Stomach smooth muscle (tissue), 2 donors: ENCODE measurements at regions not wholly inside any gene's neighbourhood (a gene's known extent, or its start where the extent isn't known, plus 50 kb on each side); places are given as distances from the start of the nearest gene placed in this dataset.

Experiments
- H3K27ac ChIP-seq: one replicate; pipeline ENCODE4 v1.7.0; 2013; ENCODE audit warnings: mild to moderate bottlenecking, low read length, inconsistent platforms
- H3K27me3 ChIP-seq, 2 donors: one replicate each; pipeline ENCODE4 v1.7.0; 2013; ENCODE audit warnings: low read length in 2 of 2; ENCODE audit not compliant: insufficient read depth in 2 of 2, control insufficient read depth in 1 of 2
- H3K36me3 ChIP-seq, 2 donors: one replicate each; pipeline ENCODE4 v1.7.0; 2013; ENCODE audit warnings: low read length in 2 of 2; ENCODE audit not compliant: control insufficient read depth in 2 of 2, insufficient read depth in 2 of 2
- H3K4me1 ChIP-seq: one replicate; pipeline ENCODE4 v1.7.0; 2013; ENCODE audit warnings: low read length; ENCODE audit not compliant: control insufficient read depth, insufficient read depth
- H3K4me3 ChIP-seq, 2 donors: one replicate each; pipeline ENCODE4 v1.7.0; 2013; ENCODE audit warnings: low read length in 2 of 2
- H3K9ac ChIP-seq, 2 donors: one replicate each; pipeline ENCODE4 v1.7.0; 2013; ENCODE audit warnings: low read length in 2 of 2, mild to moderate bottlenecking in 1 of 2
- H3K9me3 ChIP-seq, 2 donors: one replicate each; pipeline ENCODE4 v1.7.0; 2013; ENCODE audit warnings: low read length in 2 of 2; ENCODE audit not compliant: control insufficient read depth in 2 of 2
- donor health status: healthy.
- donor health status: Pancreatic carcinoma.

- Histone ChIP-seq H3K4me3 (no peak overlapping the region), H3K9me3 (no peaks in the 10 kb centered on the region), H3K27me3 (no peaks in the 10 kb centered on the region), H3K27ac (no peak overlapping the region), H3K36me3 (no peaks in the 10 kb centered on the region), H3K9ac (no peak overlapping the region), H3K4me1 (no peaks in the 10 kb centered on the region)
Observed at GRCh38 chr2:184006998-184007397, 591.3 kb upstream of the ZNF804A start.

- no peaks in the 10 kb centered on the region for H3K27me3 ChIP-seq
- H3K4me3 ChIP-seq, result no peak overlapping the region
- no peak overlapping the region for H3K9ac ChIP-seq
- H3K9me3 ChIP-seq, result no peaks in the 10 kb centered on the region
- H3K36me3 ChIP-seq, result no peaks in the 10 kb centered on the region
- no peaks in the 10 kb centered on the region for H3K4me1 ChIP-seq
- no peak overlapping the region for H3K27ac ChIP-seq
Observed at GRCh38 chr2:184026961-184027360, 571.4 kb upstream of the ZNF804A start.

- no peaks in the 10 kb centered on the region for H3K36me3 ChIP-seq
- H3K4me3 ChIP-seq, result no peak overlapping the region
- H3K27ac ChIP-seq, result no peak overlapping the region
- no peak overlapping the region for H3K9ac ChIP-seq
- no peaks in the 10 kb centered on the region for H3K27me3 ChIP-seq
- H3K9me3 ChIP-seq, result no peaks in the 10 kb centered on the region
- no peaks in the 10 kb centered on the region for H3K4me1 ChIP-seq
Observed at GRCh38 chr2:184030245-184030644, 568.1 kb upstream of the ZNF804A start.

GRCh38 chr2:184030989-184031388 is 567.3 kb upstream of the ZNF804A start:
- H3K27ac ChIP-seq, result no peak overlapping the region
- no peak overlapping the region for H3K4me3 ChIP-seq
- no peaks in the 10 kb centered on the region for H3K4me1 ChIP-seq
- no peak overlapping the region for H3K9ac ChIP-seq
- H3K36me3 ChIP-seq, result no peaks in the 10 kb centered on the region
- H3K9me3 ChIP-seq, result no peaks in the 10 kb centered on the region
- H3K27me3 ChIP-seq, result no peaks in the 10 kb centered on the region

- no peaks in the 10 kb centered on the region for H3K4me1 ChIP-seq
- H3K27ac ChIP-seq, result no peak overlapping the region
- no peaks in the 10 kb centered on the region for H3K36me3 ChIP-seq
Observed at GRCh38 chr2:184031402-184032147, 566.8 kb upstream of the ZNF804A start.

GRCh38 chr2:184032983-184033382 is 565.3 kb upstream of the ZNF804A start:
- Histone ChIP-seq H3K4me3 (no peak overlapping the region), H3K9ac (no peak overlapping the region), H3K4me1 (no peaks in the 10 kb centered on the region), H3K27ac (no peak overlapping the region), H3K36me3 (no peaks in the 10 kb centered on the region), H3K27me3 (no peaks in the 10 kb centered on the region), H3K9me3 (no peaks in the 10 kb centered on the region)

More at GRCh38 chr2:184031402-184032147, 566.8 kb upstream of the ZNF804A start:
- Histone ChIP-seq H3K4me3 (no peak overlapping the region), H3K9ac (no peak overlapping the region), H3K9me3 (no peaks in the 10 kb centered on the region), H3K27me3 (no peaks in the 10 kb centered on the region)

- Histone ChIP-seq H3K27me3 (no peaks in the 10 kb centered on the region), H3K36me3 (no peaks in the 10 kb centered on the region), H3K4me3 (no peak overlapping the region), H3K4me1 (no peaks in the 10 kb centered on the region), H3K9me3 (no peaks in the 10 kb centered on the region), H3K27ac (no peak overlapping the region), H3K9ac (no peak overlapping the region)
Observed at GRCh38 chr2:184037273-184037672, 561.1 kb upstream of the ZNF804A start.

GRCh38 chr2:184039493-184039892 is 558.8 kb upstream of the ZNF804A start:
- Histone ChIP-seq H3K4me1 (no peaks in the 10 kb centered on the region), H3K36me3 (no peaks in the 10 kb centered on the region), H3K27me3 (no peaks in the 10 kb centered on the region), H3K4me3 (no peak overlapping the region), H3K9me3 (no peaks in the 10 kb centered on the region), H3K27ac (no peak overlapping the region), H3K9ac (no peak overlapping the region)

GRCh38 chr2:184040230-184040629 is 558.1 kb upstream of the ZNF804A start:
- Histone ChIP-seq H3K4me3 (no peak overlapping the region), H3K9me3 (no peaks in the 10 kb centered on the region), H3K27me3 (no peaks in the 10 kb centered on the region), H3K9ac (no peak overlapping the region), H3K4me1 (no peaks in the 10 kb centered on the region), H3K27ac (no peak overlapping the region), H3K36me3 (no peaks in the 10 kb centered on the region)

- no peak overlapping the region for H3K4me3 ChIP-seq
- no peaks in the 10 kb centered on the region for H3K27me3 ChIP-seq
- no peaks in the 10 kb centered on the region for H3K36me3 ChIP-seq
- H3K4me1 ChIP-seq, result no peaks in the 10 kb centered on the region
- H3K27ac ChIP-seq, result no peak overlapping the region
- H3K9ac ChIP-seq, result no peak overlapping the region
- H3K9me3 ChIP-seq, result no peaks in the 10 kb centered on the region
Observed at GRCh38 chr2:184041077-184041476, 557.3 kb upstream of the ZNF804A start.

- Histone ChIP-seq H3K4me3 (no peak overlapping the region), H3K27me3 (no peaks in the 10 kb centered on the region), H3K9me3 (no peaks in the 10 kb centered on the region), H3K27ac (no peak overlapping the region), H3K9ac (no peak overlapping the region), H3K4me1 (no peaks in the 10 kb centered on the region), H3K36me3 (no peaks in the 10 kb centered on the region)
Observed at GRCh38 chr2:184041777-184042176, 556.6 kb upstream of the ZNF804A start.
